GM12878 (cell line): ENCODE measurements at regions not wholly inside any gene's neighbourhood (a gene's known extent, or its start where the extent isn't known, plus 50 kb on each side); places are given as distances from the start of the nearest gene placed in this dataset.

ENCODE experiments used
- ATAC-seq: fragments of 200-7000 bp; cut with Tn5 transposase; 3 replicates; pipeline ENCODE4 v1.9.1; 2020; ENCODE audit warnings: mild to moderate bottlenecking, moderate library complexity
- BruUV-seq: library from RNA; stranded (reverse); fragments of 400-500 nt; replicated peaks from 2 replicates; lab custom pipeline; 2021; lab: Mats Ljungman, UMichigan
- CTCF ChIA-PET: fragments of 300-600 bp; sonication (Branson Sonifier 250); formaldehyde crosslinking; extraction: SDS; loops from one replicate; lab custom pipeline; 2021; ENCODE audit warnings: inconsistent platforms; lab: Yijun Ruan, JAX
- POLR2A ChIA-PET: fragments of 350-600 bp; formaldehyde crosslinking; extraction: SDS; loops from one replicate; lab custom pipeline; 2021; ENCODE audit warnings: inconsistent platforms; lab: Charles Lee
- RAD21 ChIA-PET: fragments of 300-600 bp; sonication (Branson Sonifier 250); formaldehyde crosslinking; loops from one replicate; lab custom pipeline; 2023; ENCODE audit warnings: antibody characterized with exemption; ENCODE audit not compliant: unreplicated experiment; lab: Charles Lee
- SMC1A ChIA-PET: fragments of 300-600 bp; sonication (Branson Sonifier 250); formaldehyde crosslinking; loops from one replicate; lab custom pipeline; 2023; ENCODE audit not compliant: unreplicated experiment, uncharacterized antibody; lab: Charles Lee
- DNase-seq: peaks from one replicate; pipeline ENCODE4 v3.0.0-alpha.2; 2011; ENCODE audit warnings: low read depth, low spot score
- FAIRE-seq: peaks from 3 replicates; lab custom pipeline; 2011; peaks lifted over from hg19 to GRCh38; lab: Jason Lieb, UNC
- H2AFZ ChIP-seq: 2 replicates; pipeline ENCODE4 v1.6.0; 2011; ENCODE audit warnings: low read depth, low read length, control low read depth; ENCODE audit not compliant: control insufficient read depth
- H3K27ac ChIP-seq: 2 replicates; pipeline ENCODE4 v1.5.1; 2011; ENCODE audit warnings: control low read depth; ENCODE audit not compliant: control insufficient read depth, insufficient read depth
- H3K27me3 ChIP-seq, 2 experiments: replicated peaks in 1 of 2; 2 replicates each; pipeline versions ENCODE4 v1.6.0 to v1.6.1; 2011; ENCODE audit warnings: low read length in 1 of 2; ENCODE audit not compliant: control insufficient read depth in 2 of 2, insufficient read depth in 2 of 2
- H3K36me3 ChIP-seq, 2 experiments: 2 replicates each; pipeline ENCODE4 v1.5.1; 2011; ENCODE audit warnings: low read length in 1 of 2; ENCODE audit not compliant: control insufficient read depth in 2 of 2, insufficient read depth in 2 of 2
- H3K4me1 ChIP-seq: 2 replicates; pipeline ENCODE4 v1.6.1; 2011; ENCODE audit warnings: mild to moderate bottlenecking, low read length, moderate library complexity, mixed read lengths; ENCODE audit not compliant: control insufficient read depth, insufficient read depth
- H3K4me2 ChIP-seq: 2 replicates; pipeline ENCODE4 v1.6.0; 2011; ENCODE audit warnings: control low read depth; ENCODE audit not compliant: control insufficient read depth, insufficient read depth
- H3K4me3 ChIP-seq: fragments of 200-600 bp; sonication (generic); 2 replicates; pipeline ENCODE4 v1.5.1; 2016
- H3K79me2 ChIP-seq: 2 replicates; pipeline ENCODE4 v1.6.0; 2011; ENCODE audit warnings: low read length; ENCODE audit not compliant: control insufficient read depth, insufficient read depth
- H3K9ac ChIP-seq: 2 replicates; pipeline ENCODE4 v1.8.0; 2011; ENCODE audit warnings: low read length, control low read depth, mixed read lengths; ENCODE audit not compliant: control insufficient read depth, insufficient read depth
- H3K9me3 ChIP-seq: replicated peaks from 3 replicates; pipeline ENCODE4 v1.5.1; 2011; ENCODE audit warnings: mild to moderate bottlenecking, low read length; ENCODE audit not compliant: control insufficient read depth, insufficient read depth
- H4K20me1 ChIP-seq: 2 replicates; pipeline ENCODE4 v1.6.0; 2011; ENCODE audit not compliant: control insufficient read depth, insufficient read depth
- CHD4 ChIP-seq: fragments of 200-600 bp; sonication (generic); IDR thresholded peaks from 2 replicates; pipeline ENCODE4 v1.6.1; 2016; ENCODE audit warnings: mild to moderate bottlenecking
- EP300 ChIP-seq, 2 experiments: fragments of 150-350 bp in 1 of 2; IDR thresholded peaks; 2 replicates each; pipeline ENCODE4 v1.6.1; 2011 to 2012; ENCODE audit warnings: low read depth in 2 of 2, low read length in 2 of 2, borderline replicate concordance in 1 of 2, improper control_type of control experiment in 1 of 2, inconsistent platforms in 1 of 2; ENCODE audit not compliant: control insufficient read depth in 1 of 2
- MTA3 ChIP-seq: IDR thresholded peaks from 2 replicates; pipeline ENCODE4 v1.6.1; 2012; ENCODE audit warnings: low read length, inconsistent platforms, borderline replicate concordance
- NFIC ChIP-seq: IDR thresholded peaks from 2 replicates; pipeline ENCODE4 v1.6.1; 2012; ENCODE audit warnings: low read depth, mild to moderate bottlenecking, inconsistent platforms, low read length, moderate library complexity
- NFYB ChIP-seq: IDR thresholded peaks from 2 replicates; pipeline ENCODE4 v1.6.1; 2011; ENCODE audit warnings: low read depth, mild to moderate bottlenecking, low read length, improper control_type of control experiment, moderate library complexity; ENCODE audit not compliant: insufficient read depth
- NR2C2 ChIP-seq: IDR thresholded peaks from 2 replicates; pipeline ENCODE4 v1.6.1; 2011; ENCODE audit warnings: borderline replicate concordance, low read depth; ENCODE audit not compliant: control insufficient read depth, insufficient read length
- PAX8 ChIP-seq: fragments of 450-650 bp; IDR thresholded peaks from 2 replicates; pipeline ENCODE4 v1.6.1; 2017; ENCODE audit warnings: mild to moderate bottlenecking, moderate library complexity
- POLR2AphosphoS2 ChIP-seq: IDR thresholded peaks from 2 replicates; pipeline ENCODE4 v1.6.1; 2011; ENCODE audit warnings: low read depth, mild to moderate bottlenecking, low read length, improper control_type of control experiment, moderate library complexity
- PRDM15 ChIP-seq: fragments of 450-650 bp; formaldehyde crosslinking; IDR thresholded peaks from 2 replicates; pipeline ENCODE4 v1.4.0; 2020; ENCODE audit warnings: mild to moderate bottlenecking, moderate library complexity
- RAD51 ChIP-seq: fragments of 450-650 bp; IDR thresholded peaks from 2 replicates; pipeline ENCODE4 v1.6.1; 2016; ENCODE audit warnings: moderate library complexity, mild to moderate bottlenecking, inconsistent platforms
- SIX5 ChIP-seq: IDR thresholded peaks from 2 replicates; pipeline ENCODE4 v1.6.1; 2011; ENCODE audit warnings: mild to moderate bottlenecking, low read depth, low read length, moderate library complexity; ENCODE audit not compliant: severe bottlenecking
- SREBF2 ChIP-seq: IDR thresholded peaks from 2 replicates; pipeline ENCODE4 v1.6.1; 2012; ENCODE audit warnings: mild to moderate bottlenecking, low read length
- TCF7 ChIP-seq: IDR thresholded peaks from 2 replicates; pipeline ENCODE4 v1.6.1; 2014; ENCODE audit warnings: antibody characterized with exemption, borderline replicate concordance
- ZNF207 ChIP-seq: fragments of 450-650 bp; IDR thresholded peaks from 2 replicates; pipeline ENCODE4 v1.6.1; 2014; ENCODE audit warnings: antibody characterized with exemption, mild to moderate bottlenecking, borderline replicate concordance
- WGBS: methylation state at CpG from one replicate; pipeline ENCODE4 v1.1.6; 2016; ENCODE audit warnings: low lambda C conversion rate; ENCODE audit not compliant: insufficient replicate concordance, insufficient coverage; ENCODE audit errors: missing lambda C conversion rate; 5-methylcytosine and 5-hydroxymethylcytosine counted together
- in situ Hi-C: fragments of 300-500 bp; cut with MboI; formaldehyde crosslinking; loops from 9 replicates; pipeline ENCODE4 v1.14.3; 2018; ENCODE audit warnings: mixed read lengths
- intact Hi-C: fragments of 100-400 bp; cut with micrococcal nuclease; formaldehyde crosslinking; loops from one replicate; pipeline ENCODE4 v1.14.2; 2022; ENCODE audit not compliant: unreplicated experiment
- TF ChIP-seq, protein P1 (sequence below): fragments of 450-650 bp; IDR thresholded peaks from 2 replicates; pipeline ENCODE4 v1.6.1; 2016; ENCODE audit warnings: mild to moderate bottlenecking, moderate library complexity, borderline replicate concordance
- TF ChIP-seq, protein P2 (sequence below): IDR thresholded peaks from 2 replicates; pipeline ENCODE4 v1.6.1; 2011; ENCODE audit warnings: borderline replicate concordance, low read depth, mild to moderate bottlenecking, moderate library complexity, mixed read lengths, low read length; ENCODE audit not compliant: insufficient read depth; ENCODE audit errors: extremely low read length

- CTCF ChIA-PET: interaction anchor here (1.2 to 1.9 kb wide), 3 partner anchors 12 to 350 kb away, joined by 3 to 8 read pairs (median 3); no protein-coding TSS in a partner anchor
- no peak for TF ChIP-seq PRDM15
- TF ChIP-seq NFIC: no peak
- TF ChIP-seq POLR2AphosphoS2: no peak
- TF ChIP-seq PAX8: no peak
- TF ChIP-seq, protein P1, sequence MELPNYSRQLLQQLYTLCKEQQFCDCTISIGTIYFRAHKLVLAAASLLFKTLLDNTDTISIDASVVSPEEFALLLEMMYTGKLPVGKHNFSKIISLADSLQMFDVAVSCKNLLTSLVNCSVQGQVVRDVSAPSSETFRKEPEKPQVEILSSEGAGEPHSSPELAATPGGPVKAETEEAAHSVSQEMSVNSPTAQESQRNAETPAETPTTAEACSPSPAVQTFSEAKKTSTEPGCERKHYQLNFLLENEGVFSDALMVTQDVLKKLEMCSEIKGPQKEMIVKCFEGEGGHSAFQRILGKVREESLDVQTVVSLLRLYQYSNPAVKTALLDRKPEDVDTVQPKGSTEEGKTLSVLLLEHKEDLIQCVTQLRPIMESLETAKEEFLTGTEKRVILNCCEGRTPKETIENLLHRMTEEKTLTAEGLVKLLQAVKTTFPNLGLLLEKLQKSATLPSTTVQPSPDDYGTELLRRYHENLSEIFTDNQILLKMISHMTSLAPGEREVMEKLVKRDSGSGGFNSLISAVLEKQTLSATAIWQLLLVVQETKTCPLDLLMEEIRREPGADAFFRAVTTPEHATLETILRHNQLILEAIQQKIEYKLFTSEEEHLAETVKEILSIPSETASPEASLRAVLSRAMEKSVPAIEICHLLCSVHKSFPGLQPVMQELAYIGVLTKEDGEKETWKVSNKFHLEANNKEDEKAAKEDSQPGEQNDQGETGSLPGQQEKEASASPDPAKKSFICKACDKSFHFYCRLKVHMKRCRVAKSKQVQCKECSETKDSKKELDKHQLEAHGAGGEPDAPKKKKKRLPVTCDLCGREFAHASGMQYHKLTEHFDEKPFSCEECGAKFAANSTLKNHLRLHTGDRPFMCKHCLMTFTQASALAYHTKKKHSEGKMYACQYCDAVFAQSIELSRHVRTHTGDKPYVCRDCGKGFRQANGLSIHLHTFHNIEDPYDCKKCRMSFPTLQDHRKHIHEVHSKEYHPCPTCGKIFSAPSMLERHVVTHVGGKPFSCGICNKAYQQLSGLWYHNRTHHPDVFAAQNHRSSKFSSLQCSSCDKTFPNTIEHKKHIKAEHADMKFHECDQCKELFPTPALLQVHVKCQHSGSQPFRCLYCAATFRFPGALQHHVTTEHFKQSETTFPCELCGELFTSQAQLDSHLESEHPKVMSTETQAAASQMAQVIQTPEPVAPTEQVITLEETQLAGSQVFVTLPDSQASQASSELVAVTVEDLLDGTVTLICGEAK: no peak
- TF ChIP-seq RAD51: no peak
- no peak for TF ChIP-seq MTA3
- no peak for TF ChIP-seq NFYB
- no peak for TF ChIP-seq SREBF2
- TF ChIP-seq SIX5: no peak
- no peak for TF ChIP-seq EP300 (IDR thresholded peaks at IDR 0.05; ENCODE audit: borderline replicate concordance in 1 of 2, control insufficient read depth in 1 of 2, low read depth in 2 of 2, low read length in 2 of 2)
- TF ChIP-seq ZNF207: no peak
- TF ChIP-seq TCF7: no peak
- TF ChIP-seq NR2C2: no peak
- no peak for TF ChIP-seq CHD4
- TF ChIP-seq, protein P2, sequence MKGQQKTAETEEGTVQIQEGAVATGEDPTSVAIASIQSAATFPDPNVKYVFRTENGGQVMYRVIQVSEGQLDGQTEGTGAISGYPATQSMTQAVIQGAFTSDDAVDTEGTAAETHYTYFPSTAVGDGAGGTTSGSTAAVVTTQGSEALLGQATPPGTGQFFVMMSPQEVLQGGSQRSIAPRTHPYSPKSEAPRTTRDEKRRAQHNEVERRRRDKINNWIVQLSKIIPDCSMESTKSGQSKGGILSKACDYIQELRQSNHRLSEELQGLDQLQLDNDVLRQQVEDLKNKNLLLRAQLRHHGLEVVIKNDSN: no peak
These were observed 75.8 kb upstream of the FRY start for GRCh38 chr13:31955741-31956140.

More at GRCh38 chr13:31955741-31956140, 75.8 kb upstream of the FRY start:
- H4K20me1 ChIP-seq: no peaks in the 10 kb centered on the region
- no peaks in the 10 kb centered on the region for H3K36me3 ChIP-seq
- H2AFZ ChIP-seq: peak overlapping the region; percentile 19; the same call in 1 of the 2 replicates
- peaks cover 12% of the 10 kb centered on the region for H3K4me1 ChIP-seq
- FAIRE-seq (no peak), DNase-seq (no peak), ATAC-seq (no peak)
- RAD21 ChIA-PET: interaction anchor here (0.6 to 1.3 kb wide), 5 partner anchors 9 to 312 kb away, joined by 3 to 4 read pairs (median 3); no protein-coding TSS in a partner anchor
- in situ Hi-C loops: no loop called here
- POLR2A ChIA-PET: no interaction called here
- SMC1A ChIA-PET: interaction anchor here (1.1 to 8.6 kb wide), 4 partner anchors 9 to 210 kb away, joined by 3 to 89 read pairs (median 5); no protein-coding TSS in a partner anchor
- H3K9ac ChIP-seq: no peak overlapping the region
- H3K27me3 ChIP-seq: no peaks in the 10 kb centered on the region
- BruUV-seq: no TSS peak
- no peak overlapping the region for H3K4me3 ChIP-seq
- no peaks in the 10 kb centered on the region for H3K79me2 ChIP-seq
- 57% methylated on average over 5 of the region's 5 CpGs for WGBS
- no peak overlapping the region for H3K27ac ChIP-seq
- no peak overlapping the region for H3K4me2 ChIP-seq
- peaks cover 2% of the 10 kb centered on the region; the same call in 2 of the 3 replicates for H3K9me3 ChIP-seq
- intact Hi-C loops: no loop called here
